Cardiac septum (tissue), 1 donor: ENCODE measurements at regions not wholly inside any gene's neighbourhood (a gene's known extent, or its start where the extent isn't known, plus 50 kb on each side); places are given as distances from the start of the nearest gene placed in this dataset.
A peak's percentile ranks its signal among the peaks of the same experiment; 100 is the strongest.

ENCODE experiments used
- DNase-seq: peaks from one replicate; pipeline ENCODE4 v3.0.0-alpha.2; 2020; ENCODE audit warnings: low spot score
- intact Hi-C: fragments of 100-400 bp; cut with DNase I; formaldehyde crosslinking; loops from one replicate; pipeline ENCODE4 v1.14.0; 2022
- donor health status: DM: no; HTN: no; CAD: no.

GRCh38 chr15:31151301-31152233 is 50.0 kb upstream of the TRPM1 start:
- intact Hi-C loops = no loop called here
- DNase-seq = no peak

GRCh38 chr15:31153531-31153930 is 52.0 kb upstream of the TRPM1 start:
- intact Hi-C loops = no loop called here
- DNase-seq = no peak

DNA sequence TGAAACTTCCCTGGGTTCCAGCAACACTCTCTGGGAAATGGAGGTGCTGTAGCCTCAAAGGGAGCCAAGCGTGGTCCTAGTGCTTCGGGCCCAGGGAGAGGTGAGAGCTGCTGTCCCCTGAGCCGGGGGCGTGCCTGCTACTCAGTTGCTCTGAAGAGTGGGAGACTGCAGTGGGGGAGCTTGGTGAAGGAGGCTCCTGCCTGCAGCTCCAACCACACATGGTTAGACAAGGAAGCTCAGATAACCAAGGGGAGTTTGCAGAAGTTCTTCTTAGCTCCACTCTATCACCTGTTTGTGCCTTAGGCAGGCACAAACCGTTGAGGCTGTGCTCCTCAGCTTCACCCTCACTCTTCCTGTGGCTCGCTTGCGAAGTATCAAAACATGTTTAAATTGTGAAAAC is 53.6 kb upstream of the TRPM1 start:
- no peak for DNase-seq
- intact Hi-C loops = no loop called here

- no peak for DNase-seq
- intact Hi-C loops = no loop called here
These were observed 54.7 kb upstream of the TRPM1 start for GRCh38 chr15:31156226-31156625.

GRCh38 chr15:31156808-31157207 is 55.3 kb upstream of the TRPM1 start:
- intact Hi-C loops = no loop called here
- DNase-seq = no peak

- intact Hi-C loops = no loop called here
- DNase-seq = no peak
These were observed 56.1 kb upstream of the TRPM1 start for GRCh38 chr15:31157644-31158069.

- intact Hi-C loops = no loop called here
- peak; percentile 85 for DNase-seq
These were observed 57.5 kb upstream of the TRPM1 start for GRCh38 chr15:31158858-31159569.

DNA sequence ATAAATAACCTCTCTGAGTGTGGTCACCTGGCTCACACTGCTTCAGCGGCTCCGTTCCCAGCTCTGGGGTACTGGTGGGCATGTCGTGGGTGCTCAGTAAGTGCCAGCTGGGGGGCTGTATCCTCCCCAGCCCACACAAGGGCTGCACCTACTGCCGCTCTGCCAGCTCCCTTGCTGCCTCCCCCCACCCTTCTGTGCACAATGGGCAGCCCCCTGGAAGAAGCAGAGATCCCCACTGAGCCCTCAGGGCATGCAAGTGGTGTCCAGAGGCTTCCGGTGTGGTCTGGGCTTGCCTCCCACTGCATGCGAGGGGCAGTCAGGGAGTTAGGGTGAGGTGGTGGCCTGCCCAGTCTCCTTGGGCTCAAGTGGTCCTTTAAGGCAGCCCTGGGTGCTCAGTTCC is 58.3 kb upstream of the TRPM1 start:
- intact Hi-C loops = no loop called here
- DNase-seq = no peak

GRCh38 chr15:31160297-31160696 is 58.8 kb upstream of the TRPM1 start:
- DNase-seq = no peak
- intact Hi-C loops = no loop called here

DNA sequence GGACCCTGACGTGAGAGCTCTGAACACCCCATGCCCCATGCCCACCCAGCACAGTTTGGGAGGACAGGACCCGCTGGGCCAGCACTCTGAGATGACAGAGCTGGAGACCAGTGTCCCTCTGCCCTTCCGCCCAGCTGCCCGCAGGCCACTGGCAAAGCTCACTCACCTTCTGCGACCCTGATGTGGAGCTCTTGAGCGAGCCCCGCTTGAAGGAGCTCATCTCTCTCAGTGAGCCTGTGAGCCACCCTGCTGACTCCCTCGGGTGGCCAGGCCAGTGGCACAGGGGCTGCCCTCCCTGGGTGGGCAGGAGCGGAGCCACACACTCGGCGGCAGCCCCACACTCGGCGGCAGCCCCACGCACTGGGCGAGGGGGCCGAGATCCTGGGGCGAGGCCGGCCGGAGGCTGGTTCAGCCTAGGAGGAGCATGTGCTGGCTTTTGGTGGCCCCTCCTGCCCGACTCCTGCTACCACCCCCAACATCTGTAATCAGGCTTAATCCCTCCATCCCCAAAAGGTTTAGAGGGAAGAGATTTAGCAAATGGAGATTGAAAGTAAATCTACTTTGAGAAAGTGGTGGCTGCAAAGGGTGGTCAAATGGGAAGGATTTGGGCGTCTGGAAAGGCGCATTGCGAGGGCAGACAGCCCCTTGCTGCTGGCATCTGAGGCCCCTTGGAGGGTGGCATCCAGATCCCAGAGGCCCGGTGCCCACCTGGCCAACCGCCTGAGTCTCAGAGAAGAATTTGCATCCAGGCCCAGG is 59.4 kb upstream of the TRPM1 start:
- intact Hi-C loops = no loop called here
- DNase-seq = no peak

DNA sequence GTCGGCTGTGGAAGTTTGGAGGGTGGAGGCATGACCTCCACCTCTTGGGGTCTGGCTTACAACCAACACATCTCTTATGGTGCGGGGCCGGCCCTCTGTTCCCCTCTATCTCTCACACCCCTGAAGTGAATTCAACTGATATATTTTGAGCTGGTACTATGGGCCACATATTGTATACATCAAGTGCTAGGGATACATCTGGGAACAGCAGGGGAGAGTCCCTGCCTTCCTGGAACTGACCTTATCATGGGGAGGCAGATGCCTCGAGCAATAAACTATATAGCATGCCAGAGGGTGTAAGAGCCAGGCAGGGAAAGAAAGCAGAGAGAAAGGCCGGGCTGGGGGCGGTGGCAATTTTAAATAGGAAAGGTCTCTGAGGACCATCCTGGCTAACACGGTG is 60.4 kb upstream of the TRPM1 start:
- no peak for DNase-seq
- intact Hi-C loops = no loop called here

DNA sequence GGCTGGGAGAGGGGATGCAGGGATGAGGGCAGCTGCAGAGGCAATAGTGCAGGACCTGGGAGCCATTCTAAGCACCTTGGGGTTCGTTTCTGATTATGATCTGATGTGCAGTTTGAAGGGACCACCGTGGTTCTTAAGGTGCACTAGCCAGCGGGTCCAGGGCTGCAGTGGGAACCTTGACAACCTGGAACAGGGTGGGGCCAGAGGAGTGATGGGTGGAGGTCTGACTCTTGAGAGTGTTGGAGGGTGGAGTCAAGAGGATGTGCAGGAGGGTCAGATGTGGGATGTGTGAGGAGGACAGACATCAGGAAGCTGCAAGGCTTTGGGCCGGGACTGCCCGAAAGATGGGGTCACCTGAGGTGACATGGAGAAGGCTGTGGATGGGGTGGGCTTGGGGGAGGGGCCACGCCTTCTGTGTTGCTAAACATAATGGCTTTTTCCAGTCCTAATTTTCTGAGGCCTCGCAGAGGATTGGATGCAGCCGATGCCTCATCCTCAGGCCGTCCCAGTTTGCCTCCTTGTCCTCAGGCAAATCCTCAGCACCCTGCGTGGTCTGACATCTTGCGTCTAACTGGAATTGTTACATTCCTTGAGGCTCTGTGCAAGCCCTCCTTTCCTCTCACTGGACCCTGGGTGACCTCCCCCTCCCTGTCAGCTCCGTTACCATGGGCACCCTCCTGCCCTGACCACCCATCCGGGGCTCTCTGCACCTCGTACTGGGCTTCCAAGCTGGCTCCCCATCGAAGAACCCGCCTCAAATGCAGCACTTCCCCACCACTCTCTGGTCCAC is 61.4 kb upstream of the TRPM1 start:
- DNase-seq = no peak
- intact Hi-C loops = no loop called here

GRCh38 chr15:31163769-31164572 is 62.4 kb upstream of the TRPM1 start:
- no peak for DNase-seq
- intact Hi-C loops = no loop called here

DNA sequence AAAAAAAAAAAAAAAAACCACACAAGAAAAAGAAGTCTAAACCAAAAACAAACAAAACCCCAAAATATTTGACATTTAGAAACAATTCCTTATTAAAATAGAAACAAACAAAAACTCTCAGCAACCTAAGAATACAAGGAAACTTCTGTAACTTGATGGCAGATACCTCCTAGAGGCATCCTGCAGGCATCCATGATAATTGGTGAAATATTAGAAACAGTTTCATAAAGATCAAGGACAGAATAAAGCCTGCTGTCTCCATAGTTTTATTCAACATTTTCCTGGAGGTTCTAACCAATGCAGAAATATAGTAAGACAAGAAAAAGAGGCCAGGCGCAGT is 63.0 kb upstream of the TRPM1 start:
- intact Hi-C loops = no loop called here
- DNase-seq = no peak

DNA sequence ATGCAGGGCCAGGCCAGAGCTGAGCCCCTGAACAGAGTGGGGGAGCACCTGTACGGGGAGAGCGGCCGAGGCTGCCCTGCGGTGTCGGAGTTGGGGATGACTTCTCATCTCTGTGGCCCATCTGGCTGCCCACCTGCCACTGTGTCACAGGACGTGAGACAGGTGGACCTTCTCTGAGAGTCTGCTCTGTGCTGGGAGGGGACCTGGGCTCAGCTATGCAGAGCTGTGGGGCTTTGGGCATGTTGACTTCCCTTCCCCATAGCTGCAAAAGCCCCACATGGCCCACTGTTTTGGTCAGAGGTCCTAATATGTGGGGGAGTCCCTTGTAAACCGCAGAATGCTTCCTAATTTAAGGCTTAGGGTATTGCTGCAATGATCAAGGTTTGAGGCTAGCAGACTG is 68.0 kb upstream of the TRPM1 start:
- intact Hi-C loops = no loop called here
- DNase-seq = no peak

DNA sequence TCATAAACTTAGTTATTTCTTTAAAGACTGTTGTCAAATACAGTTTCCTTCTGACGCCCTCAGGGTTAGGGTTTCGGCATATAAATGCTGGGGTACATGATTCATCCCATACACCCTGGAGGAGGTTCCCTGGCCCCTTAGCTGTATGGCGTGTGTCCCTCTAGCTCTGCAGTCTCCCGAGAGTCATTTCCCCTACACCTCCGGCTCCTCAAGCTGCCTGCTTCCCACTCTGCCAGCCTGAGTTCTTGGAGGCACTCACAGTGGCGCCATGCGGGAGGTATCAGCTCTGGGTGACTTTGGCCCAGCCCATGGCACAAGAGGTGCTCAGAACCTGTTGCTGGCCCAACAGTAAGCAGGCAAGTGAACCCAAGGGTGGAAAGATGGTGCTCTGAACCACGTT is 70.2 kb upstream of the TRPM1 start:
- no peak for DNase-seq
- intact Hi-C loops = no loop called here

- DNase-seq = no peak
These were observed 71.1 kb upstream of the TRPM1 start for GRCh38 chr15:31172606-31173005.

GRCh38 chr15:31173790-31174450 is 72.4 kb upstream of the TRPM1 start:
- intact Hi-C loops = no loop called here
- DNase-seq = no peak

More at GRCh38 chr15:31172606-31173005, 71.1 kb upstream of the TRPM1 start:
- intact Hi-C loops = no loop called here
